ENCODE measurements at regions not wholly inside any gene's neighbourhood (a gene's known extent, or its start where the extent isn't known, plus 50 kb on each side); places are given as distances from the start of the nearest gene placed in this dataset.
"Not testable (repeated sequence)": the region's sequence is repeated elsewhere in the genome, so short reads cannot be mapped to it uniquely, and the experiment has no call there.

GRCh38 chr10:21423850-21424249 is 101.6 kb downstream of the SKIDA1 start:
- no peak for TF ChIP-seq CTCF (IDR thresholded peaks at IDR 0.05; ENCODE audit: control insufficient read depth, extremely low read depth, insufficient read depth)
- no peak overlapping the region for H3K4me3 ChIP-seq (ENCODE audit: low read depth, low read length)
- no peak for DNase-seq (ENCODE audit: low read depth)

- H3K4me3 ChIP-seq (ENCODE audit: low read depth, low read length), result no peak overlapping the region
- TF ChIP-seq CTCF (IDR thresholded peaks at IDR 0.05; ENCODE audit: control insufficient read depth, extremely low read depth, insufficient read depth), result no peak
- DNase-seq (ENCODE audit: low read depth), result no peak
These were observed 102.1 kb downstream of the SKIDA1 start for GRCh38 chr10:21423338-21423737.

GRCh38 chr10:21421794-21422193 is 103.7 kb downstream of the SKIDA1 start:
- no peak for DNase-seq (ENCODE audit: low read depth)
- H3K4me3 ChIP-seq (ENCODE audit: low read depth, low read length), result no peak overlapping the region
- TF ChIP-seq CTCF (IDR thresholded peaks at IDR 0.05; ENCODE audit: control insufficient read depth, extremely low read depth, insufficient read depth), result no peak

- DNase-seq (ENCODE audit: low read depth), result no peak
- H3K4me3 ChIP-seq (ENCODE audit: low read depth, low read length), result no peak overlapping the region
- TF ChIP-seq CTCF (IDR thresholded peaks at IDR 0.05; ENCODE audit: control insufficient read depth, extremely low read depth, insufficient read depth), result no peak
These were observed 104.5 kb downstream of the SKIDA1 start for GRCh38 chr10:21421016-21421415.

- not testable (repeated sequence) for H3K4me3 ChIP-seq (ENCODE audit: low read depth, low read length); DNase-seq (ENCODE audit: low read depth)
These were observed 106.4 kb downstream of the SKIDA1 start for GRCh38 chr10:21418981-21419576.

GRCh38 chr10:21417172-21417712 is 108.2 kb downstream of the SKIDA1 start:
- TF ChIP-seq CTCF (IDR thresholded peaks at IDR 0.05; ENCODE audit: control insufficient read depth, extremely low read depth, insufficient read depth), result no peak
- H3K4me3 ChIP-seq (ENCODE audit: low read depth, low read length), result no peak overlapping the region
- no peak for DNase-seq (ENCODE audit: low read depth)

- no peak for TF ChIP-seq CTCF (IDR thresholded peaks at IDR 0.05; ENCODE audit: control insufficient read depth, extremely low read depth, insufficient read depth)
- DNase-seq (ENCODE audit: low read depth), result no peak
- H3K4me3 ChIP-seq (ENCODE audit: low read depth, low read length), result no peak overlapping the region
These were observed 111.8 kb downstream of the SKIDA1 start for GRCh38 chr10:21413680-21414079.
